ENCODE measurements at regions not wholly inside any gene's neighbourhood (a gene's known extent, or its start where the extent isn't known, plus 50 kb on each side); places are given as distances from the start of the nearest gene placed in this dataset.

DNA sequence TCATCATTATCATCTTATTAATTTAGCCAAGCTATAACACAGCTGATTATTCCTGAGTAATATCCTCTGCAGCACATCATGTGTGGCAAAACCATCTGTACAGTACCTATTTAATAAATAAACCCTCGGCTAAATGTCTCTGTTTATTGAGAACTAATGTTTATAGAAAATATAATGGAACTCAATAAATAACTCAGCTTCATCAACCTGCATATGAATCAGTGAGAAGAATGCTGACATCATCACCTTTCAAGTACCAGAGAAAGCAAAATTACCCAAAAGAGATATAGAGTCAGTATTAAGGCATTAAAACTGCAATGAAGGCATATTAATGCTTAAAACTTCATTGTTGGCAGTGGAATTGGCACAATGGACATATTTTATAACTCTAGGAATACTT lies 558.3 kb downstream of the PLCL1 start:
- intact Hi-C loops (cut with micrococcal nuclease), result no loop called here

DNA sequence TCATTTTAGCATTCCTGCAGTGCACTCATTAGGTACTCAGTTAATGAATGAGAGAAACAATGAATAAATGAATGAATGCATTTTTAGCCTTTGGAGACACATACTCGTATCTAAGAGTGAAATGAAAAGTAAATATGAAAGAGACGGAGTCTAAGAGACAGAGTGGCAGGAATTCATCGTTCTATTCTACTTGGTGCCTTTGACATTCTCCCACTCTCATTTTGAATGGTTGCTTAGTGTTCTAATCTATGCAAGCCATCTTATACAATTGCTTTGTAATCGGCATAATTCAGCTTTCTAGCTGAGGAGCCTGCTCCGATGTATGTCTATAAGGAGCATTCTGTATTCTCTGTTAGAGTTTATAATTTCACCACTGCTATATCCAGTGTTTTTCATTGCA lies 554.9 kb downstream of the PLCL1 start:
- intact Hi-C loops (cut with micrococcal nuclease), result no loop called here

DNA sequence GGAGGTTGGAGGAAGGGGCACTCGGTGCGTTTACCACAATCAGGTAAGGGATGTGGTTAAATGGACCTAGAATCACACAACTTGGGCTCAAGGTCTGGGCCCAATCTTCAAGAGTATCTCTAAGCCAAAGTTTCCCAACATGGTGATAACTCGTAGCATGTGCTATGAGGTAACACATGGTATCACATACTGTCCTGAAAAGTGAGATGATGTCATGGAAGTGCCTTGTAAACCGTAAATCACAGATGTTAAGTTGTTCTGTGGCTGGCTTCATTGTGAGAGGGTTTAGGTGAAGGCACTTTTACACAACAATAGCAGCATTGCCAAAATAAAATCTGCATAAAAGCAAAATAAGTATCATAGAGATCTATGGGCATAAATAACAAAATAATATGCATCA lies 551.8 kb downstream of the PLCL1 start:
- intact Hi-C loops (cut with micrococcal nuclease), result no loop called here

DNA sequence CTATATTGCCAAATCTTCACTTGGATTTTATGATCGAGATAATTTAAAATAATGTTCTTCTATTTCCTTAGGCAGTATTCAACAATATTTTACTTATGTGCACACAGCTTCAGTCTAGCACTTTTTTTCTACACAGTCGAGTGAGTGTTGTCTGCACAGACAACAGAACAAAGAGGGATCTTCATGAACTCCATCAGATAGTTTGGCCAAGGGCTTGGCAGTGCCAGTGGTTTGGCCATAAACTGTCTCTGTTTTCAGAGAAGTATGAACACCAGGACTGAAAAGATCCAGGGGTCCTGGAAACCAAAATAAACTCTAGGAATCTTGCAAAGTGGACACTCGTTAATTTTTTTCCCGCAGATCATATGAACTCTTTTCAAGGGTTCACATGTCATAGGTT lies 547.3 kb downstream of the PLCL1 start:
- intact Hi-C loops (cut with micrococcal nuclease), result no loop called here

DNA sequence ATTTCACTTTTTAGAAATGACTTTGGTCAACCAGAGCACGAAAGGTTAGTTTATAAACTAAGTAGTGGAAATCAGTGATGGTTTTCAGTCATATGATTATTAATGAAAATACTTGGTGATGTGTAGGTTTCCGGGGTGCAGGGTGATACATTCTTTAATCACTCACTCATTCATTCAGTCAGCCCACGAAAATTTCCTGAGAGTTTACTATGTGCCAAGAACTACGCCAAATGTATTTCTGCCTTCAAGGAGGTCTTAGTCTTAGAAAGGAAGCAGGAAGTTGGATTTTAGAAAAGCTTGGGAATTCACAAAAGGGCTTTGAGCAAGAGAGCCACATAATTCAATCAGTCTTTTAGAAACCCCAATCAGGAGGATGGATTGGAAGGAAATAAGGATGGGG lies 543.6 kb downstream of the PLCL1 start:
- intact Hi-C loops (cut with micrococcal nuclease), result no loop called here

DNA sequence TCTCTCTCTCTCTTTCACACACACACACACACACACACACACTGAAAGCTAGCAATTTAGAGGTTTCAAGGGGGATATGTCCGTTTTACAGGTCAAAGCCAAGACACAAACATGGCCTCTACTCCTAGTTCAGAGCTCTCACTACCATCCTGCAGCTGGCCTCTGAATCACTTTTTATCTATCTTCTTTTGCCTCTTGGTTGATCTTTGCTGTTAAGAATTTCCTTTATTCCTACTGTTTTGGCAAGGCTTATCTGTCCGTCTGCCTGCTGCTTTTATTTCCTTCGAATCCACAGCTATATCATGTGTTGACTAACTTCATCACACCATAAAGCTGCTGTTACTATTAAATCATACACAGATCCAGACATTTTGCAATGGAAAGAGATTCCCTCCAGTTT lies 543.0 kb downstream of the PLCL1 start:
- intact Hi-C loops (cut with micrococcal nuclease), result no loop called here

DNA sequence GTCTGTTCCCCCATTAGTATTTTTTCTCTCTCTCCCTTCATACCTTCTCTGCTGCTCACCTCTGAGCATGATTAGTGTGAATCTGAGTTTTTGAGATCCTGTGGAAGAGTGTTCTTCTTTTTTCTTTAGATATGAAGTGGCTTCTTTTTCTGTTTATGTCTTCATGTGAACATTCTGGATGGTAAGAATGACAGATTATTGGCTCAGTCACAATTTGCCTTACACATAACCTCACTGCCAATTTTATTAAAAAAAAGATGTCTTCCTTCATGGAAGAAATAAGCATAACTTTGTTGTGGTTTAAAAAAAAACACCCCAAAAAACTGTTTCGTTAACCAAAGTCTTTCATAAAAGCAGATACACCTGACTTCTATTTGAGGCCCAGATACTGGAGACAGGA lies 539.1 kb downstream of the PLCL1 start:
- intact Hi-C loops (cut with micrococcal nuclease), result no loop called here

DNA sequence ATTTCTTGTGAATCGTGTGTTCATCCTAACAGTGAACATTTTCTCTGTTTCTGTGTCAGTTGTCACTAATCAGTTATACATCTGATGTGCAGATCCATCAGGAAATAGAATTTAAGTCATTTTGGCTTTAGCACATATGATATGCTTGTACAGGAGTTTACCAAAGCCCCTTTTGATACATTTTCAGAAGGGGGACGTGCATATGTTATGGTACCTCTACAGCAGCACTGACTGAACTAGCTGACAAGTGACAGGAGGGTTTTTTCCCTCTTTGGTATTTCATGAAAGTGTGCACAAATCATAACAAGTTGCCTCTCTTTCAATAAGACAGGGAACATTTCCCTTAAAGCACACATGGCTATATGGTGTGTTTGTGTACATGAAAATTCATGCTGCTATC lies 536.5 kb downstream of the PLCL1 start:
- intact Hi-C loops (cut with micrococcal nuclease), result no loop called here

DNA sequence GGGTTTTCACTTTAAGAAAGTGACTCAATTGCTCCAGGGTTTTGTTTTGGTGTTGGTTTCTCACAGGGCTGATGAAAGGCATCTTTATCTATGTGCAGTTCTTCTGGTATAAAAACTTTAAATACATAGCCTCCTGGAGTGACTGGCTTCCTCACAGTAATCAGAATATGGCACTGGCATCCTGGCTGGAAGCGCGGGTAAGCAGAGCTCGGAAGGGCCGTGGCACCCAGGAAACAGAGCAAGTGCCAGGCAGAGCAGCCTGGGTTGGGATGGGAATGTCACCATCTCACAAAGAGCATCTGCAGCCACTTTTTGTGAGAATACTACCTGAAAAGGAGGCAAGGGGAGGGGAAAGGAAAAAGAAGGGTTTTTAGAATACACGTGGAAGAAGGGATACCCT lies 534.7 kb downstream of the PLCL1 start:
- intact Hi-C loops (cut with micrococcal nuclease), result no loop called here

DNA sequence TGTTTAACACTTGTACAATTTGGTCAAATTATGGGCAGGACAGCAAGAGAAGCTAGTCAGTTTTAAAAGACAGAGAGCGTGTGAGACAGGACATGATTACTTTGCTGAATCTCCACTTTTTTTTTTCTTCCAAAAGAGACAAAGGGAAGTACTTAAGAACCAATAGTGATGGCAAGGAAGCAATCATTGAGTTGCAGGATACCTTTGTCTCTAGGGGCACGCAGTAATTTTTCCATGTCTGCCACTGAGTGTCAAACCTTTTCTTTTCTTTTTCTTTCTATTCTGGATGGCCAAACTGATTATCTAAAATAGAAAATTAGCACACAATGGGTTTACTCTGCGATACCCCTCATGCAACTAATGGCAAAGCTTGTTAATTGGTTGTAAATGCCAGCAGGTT lies 533.0 kb downstream of the PLCL1 start:
- intact Hi-C loops (cut with micrococcal nuclease), result no loop called here

DNA sequence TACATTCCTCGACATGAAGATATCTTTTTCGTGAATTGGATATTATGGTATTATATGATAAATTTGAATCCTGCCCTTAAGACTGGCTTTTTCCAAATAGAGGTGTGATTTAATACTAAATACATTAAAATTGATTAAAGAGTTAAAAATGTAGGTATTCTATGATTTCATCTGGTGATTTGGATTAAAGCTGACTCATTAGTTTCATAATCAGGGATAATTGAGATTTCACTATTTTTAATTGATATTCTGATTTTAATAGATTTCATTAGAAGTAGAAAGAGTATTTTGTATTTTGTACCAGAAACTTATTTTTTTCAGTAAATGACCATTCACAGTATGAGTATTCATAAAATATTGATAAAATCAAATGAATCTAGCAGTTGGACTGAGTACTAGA lies 524.1 kb downstream of the PLCL1 start:
- intact Hi-C loops (cut with micrococcal nuclease), result no loop called here

DNA sequence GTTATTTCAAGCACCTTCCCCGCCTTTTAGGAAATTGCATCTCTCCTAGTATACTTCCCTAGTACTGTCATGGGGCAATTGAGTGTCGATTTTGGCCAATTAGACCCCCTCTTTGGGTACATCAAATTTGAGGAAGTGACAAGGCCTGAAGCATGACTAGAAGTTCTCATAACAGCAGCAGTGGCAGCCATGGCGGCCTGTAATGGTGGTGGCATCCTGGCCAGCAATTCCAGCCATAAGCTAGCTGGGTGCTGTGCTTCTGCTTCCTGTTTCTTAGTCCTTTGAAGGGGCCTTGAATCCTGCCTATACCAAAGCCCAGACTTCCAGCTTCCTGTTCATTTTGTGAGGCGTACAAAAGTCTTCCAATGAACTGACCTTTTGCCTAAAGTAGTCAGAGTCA lies 523.1 kb downstream of the PLCL1 start:
- intact Hi-C loops (cut with micrococcal nuclease), result loop anchor here (2.0 kb wide), 1 partner anchor 45 kb away; no protein-coding TSS in a partner anchor

DNA sequence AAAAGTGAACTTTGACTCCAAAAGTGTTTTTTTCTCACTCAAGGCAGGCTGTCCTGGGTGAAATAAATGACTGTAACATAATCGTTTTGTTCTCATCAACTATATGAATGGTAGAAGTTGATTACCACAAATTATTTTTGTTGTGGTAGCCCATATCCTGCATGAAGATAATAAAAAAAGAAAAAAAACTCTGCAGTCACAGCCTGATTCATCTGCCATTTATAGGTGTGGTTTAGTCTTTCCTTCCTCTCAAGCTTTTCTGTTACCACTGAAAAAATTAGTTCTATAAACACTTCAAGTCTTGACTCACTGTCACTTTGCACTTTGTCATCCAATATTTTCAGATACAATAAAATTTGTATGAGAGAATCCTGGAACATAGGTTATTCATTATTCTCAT lies 522.0 kb downstream of the PLCL1 start:
- intact Hi-C loops (cut with micrococcal nuclease), result loop anchor here (2.0 kb wide), 1 partner anchor 46 kb away; no protein-coding TSS in a partner anchor

DNA sequence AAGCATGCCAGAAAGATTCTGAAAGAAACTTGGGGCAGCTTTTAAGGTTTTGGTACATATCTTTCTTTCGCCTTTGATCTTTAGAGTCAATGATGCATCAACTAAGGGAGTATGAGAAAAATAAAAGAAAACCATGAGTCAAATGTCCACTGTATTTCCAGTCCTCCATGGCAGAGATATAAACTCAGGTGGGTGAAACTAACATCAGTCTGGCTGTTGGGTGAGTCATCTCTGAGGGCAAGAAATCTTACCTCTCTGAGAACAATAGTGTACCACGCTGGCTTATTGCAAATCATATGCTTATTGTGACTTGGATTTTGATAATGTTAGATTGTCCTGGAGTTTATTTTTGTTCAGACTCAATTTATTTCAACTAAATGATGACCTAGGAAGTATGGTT lies 521.0 kb downstream of the PLCL1 start:
- intact Hi-C loops (cut with micrococcal nuclease), result no loop called here

DNA sequence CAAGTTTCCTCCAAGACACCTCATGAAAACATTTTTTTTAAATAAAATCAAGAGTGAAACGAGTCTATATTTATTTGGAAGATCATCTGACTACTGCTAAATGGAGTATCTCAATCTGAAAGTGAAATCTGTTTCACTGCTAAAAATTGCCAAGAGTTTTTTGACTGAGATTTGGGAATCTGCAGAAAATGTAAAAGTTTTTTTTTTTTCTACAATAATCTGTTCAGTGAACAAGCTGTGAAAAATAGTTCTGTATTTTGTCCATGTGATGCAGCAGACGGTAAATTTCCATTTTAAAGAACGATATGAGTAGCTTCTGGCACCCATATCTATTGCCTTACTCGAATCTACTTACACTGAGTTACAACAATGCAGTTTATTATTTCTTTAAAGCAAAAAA lies 519.7 kb downstream of the PLCL1 start:
- intact Hi-C loops (cut with micrococcal nuclease), result no loop called here

DNA sequence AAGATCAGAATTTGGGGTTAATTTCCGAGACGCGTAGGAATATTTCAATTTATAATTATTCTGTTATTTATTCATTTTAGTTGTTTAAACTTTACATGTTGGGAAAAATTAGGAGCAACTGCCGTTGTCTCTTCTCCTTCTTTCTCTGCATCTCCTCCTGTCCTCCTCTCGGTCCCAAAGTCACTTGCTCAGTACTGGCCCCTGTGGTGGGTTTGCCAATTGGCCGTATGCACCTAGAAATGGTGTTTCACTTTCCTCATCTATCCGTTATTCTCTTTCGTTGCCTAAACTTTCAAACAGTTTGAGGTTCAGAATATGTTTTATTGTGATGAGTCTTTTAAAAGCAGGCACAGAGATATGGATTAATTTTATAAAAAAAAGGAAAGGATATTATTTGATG lies 517.9 kb downstream of the PLCL1 start:
- intact Hi-C loops (cut with micrococcal nuclease), result no loop called here

DNA sequence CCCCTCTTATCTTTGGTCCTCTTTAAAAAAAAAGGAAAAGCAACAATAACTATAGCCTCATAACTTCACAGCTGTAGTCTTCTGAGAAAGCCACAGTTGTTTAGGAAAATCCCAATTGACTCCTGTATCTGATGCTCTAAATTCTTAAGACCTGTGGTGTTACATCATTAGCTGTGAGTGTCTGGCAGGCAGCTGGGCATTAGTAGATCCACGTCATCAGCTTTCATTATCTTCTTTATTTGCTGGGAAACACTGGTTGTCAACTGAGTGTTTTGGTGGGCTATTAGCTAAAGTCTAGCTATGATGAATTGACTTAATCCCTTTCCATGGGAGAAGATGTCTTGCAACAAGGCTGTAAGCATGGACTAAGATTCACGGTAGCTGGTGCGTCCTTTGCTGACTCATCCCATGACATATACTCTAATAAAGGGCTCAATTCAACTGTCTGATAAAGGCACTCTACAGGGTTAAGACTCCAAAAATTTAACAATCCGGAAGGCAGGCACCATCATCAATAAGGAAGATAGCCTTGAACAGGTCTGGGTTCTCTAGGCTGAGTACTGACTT lies 517.2 kb downstream of the PLCL1 start:
- intact Hi-C loops (cut with micrococcal nuclease), result no loop called here

DNA sequence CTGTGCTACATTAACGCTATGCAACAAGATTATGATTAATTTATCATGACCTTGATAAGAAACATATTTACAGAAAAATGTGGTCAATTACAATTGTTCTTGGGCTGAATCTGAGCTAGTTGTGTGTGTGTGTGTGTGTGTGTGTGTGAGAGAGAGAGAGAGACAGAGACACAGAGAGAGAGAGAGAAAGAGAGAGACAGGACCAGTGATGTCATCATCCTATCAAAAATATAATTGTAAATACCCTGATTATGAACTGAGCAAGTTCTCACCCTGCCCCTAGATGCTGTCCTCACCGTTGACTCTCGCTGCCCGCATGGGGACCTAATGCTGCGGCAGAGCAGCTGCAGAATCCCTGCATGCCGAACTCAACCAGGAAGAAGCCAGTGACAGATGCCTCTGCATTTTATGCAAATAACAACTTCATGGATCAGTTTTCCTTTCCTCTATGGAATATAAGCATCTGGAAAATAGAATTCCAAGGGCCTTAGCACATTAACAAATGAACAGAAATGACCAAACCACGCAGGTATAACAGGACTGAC lies 512.5 kb downstream of the PLCL1 start:
- intact Hi-C loops (cut with micrococcal nuclease), result loop anchor here (10.0 kb wide), 2 partner anchors 148 to 298 kb away; no protein-coding TSS in a partner anchor

DNA sequence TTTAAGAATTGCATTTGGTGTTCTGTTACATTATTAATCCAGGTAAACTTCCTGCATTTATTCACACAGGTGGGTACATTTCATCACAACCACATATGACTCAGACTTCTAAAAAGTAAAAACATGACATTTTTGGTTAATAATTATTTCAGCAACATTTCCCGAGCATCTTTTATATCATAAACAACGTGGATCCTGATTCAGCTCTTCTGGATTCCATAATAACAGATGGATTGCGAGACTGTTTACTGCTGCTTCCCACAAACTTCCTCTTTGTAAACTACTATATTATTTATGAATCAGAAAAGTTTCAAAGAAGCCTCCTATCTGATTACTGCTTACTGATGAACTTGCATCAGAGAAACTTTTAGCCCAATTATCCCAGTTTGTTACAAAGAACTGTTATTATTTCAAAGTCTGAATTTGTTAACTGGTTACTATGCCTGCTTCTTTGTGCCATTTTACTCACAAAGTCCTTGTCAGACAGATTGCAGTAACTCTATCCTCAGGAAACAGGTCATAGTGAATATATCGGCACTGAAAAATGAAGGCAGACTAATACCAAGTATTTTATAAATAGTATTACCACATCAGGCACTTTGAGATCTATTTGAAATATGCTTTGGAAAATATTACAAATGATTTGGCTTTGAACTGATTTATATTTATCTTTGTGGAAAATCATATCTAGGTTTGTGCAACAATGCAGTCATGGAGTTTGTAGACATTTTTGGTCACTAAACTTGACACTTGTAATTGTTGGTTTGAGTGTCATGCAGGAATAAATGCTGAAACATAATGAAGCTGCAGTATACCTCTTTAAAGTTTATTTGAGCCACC lies 511.6 kb downstream of the PLCL1 start:
- intact Hi-C loops (cut with micrococcal nuclease), result loop anchor here (10.0 kb wide), 2 partner anchors 149 to 299 kb away; no protein-coding TSS in a partner anchor

DNA sequence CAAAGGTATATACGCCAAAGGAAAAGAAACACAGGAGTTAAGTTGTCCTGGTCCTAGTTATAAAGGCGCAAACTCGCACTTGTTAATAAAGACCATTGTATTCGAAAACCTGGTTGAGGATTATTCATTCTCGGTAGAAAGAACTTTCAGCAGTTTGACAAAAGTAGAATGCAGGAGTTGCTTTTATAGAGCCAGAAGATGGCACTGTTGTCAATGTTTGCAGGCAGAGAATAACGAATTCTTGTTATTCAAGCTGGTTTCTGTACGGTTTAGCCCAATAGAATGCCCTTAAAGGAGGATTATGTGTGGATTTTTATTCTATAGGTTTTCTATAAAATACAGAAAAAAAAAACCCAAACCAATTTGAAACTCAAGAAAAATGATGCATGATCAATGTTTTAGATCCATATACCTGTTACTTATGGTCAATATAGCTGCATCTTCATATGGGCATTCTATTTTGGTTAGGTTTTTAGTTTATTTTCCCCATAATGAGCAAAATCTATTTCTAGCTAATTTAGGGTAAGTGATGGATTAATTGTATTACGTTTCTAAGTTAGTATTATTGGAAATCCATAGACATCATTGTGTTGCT lies 510.3 kb downstream of the PLCL1 start:
- intact Hi-C loops (cut with micrococcal nuclease), result loop anchor here (1.0 to 10.0 kb wide), 6 partner anchors 58 to 1428 kb away; partner anchors contain the start of gene SATB2

DNA sequence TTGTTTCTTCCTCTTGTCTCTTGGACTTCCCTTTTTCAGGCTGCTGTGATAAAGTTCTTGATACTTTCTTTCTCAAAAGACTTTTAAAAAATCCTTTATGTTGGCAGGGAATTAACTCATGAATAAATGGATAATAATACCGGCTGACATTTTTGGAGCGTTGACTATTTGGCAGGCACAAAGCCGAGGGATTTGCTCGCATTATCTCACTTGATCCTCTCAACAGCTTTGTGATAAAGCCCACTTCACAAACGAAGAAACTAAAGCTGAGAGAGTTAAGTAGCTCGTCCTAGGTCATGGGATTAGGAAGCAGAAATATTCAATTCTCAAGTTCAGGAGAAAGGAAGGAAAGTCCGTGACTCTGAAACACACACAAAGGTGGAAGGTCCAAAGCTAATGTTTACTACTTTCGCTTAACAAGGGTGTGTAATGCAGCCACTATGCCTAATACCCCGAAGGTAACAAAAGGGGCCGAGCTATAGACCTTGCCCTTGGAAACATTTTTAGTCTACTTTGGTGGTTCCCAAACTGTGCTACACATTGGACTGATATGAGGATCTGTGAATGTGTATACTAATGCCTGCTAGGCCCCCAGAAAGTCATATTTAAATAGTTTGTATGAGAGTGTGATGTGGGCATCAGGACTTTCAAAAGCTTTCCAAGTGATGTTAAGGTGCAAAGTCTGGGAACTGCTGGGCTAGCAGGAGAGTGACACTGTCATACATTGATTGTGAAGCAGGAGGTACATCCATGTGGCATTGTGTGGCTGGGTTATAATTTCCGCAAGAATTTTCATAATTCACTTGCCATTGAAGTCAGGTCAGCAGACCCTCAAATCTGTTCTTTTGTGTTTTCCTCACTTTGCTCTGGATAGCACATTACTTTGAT lies 508.4 kb downstream of the PLCL1 start:
- intact Hi-C loops (cut with micrococcal nuclease), result loop anchor here (5.0 to 10.0 kb wide), 5 partner anchors 59 to 1429 kb away; partner anchors contain the start of gene SATB2

All from T-helper 2 cell treated with Interferon-gamma antibody and Interleukin-4, amounts not matched to agents 100 ng/mL and 5 ng/mL, for 36 hours (primary cell).